HepG2 (cell line): ENCODE measurements at regions not wholly inside any gene's neighbourhood (a gene's known extent, or its start where the extent isn't known, plus 50 kb on each side); places are given as distances from the start of the nearest gene placed in this dataset.

ENCODE experiments used
- ATAC-seq: fragments of 200-7000 bp; cut with Tn5 transposase; 3 replicates; pipeline ENCODE4 v1.9.1; 2020; ENCODE audit warnings: mild to moderate bottlenecking, moderate library complexity
- BruUV-seq: library from RNA; stranded (reverse); fragments of 400-500 nt; replicated peaks from 2 replicates; lab custom pipeline; 2021; lab: Mats Ljungman, UMichigan
- CTCF ChIA-PET: fragments of 300-600 bp; formaldehyde crosslinking; extraction: SDS; loops from one replicate; lab custom pipeline; 2021; ENCODE audit warnings: low total read pairs, inconsistent platforms, low intra/inter-chr PET ratio; lab: Yijun Ruan, JAX
- POLR2A ChIA-PET: fragments of 350-600 bp; sonication (Branson Sonifier 250); formaldehyde crosslinking; loops from one replicate; lab custom pipeline; 2020; ENCODE audit warnings: antibody characterized with exemption, inconsistent platforms; lab: Yijun Ruan, JAX
- DNase-seq: peaks from one replicate; pipeline ENCODE4 v3.0.0-alpha.2; 2015; ENCODE audit warnings: low spot score
- FAIRE-seq: peaks from 3 replicates; lab custom pipeline; 2011; peaks lifted over from hg19 to GRCh38; lab: Jason Lieb, UNC
- H2AFZ ChIP-seq: one replicate; pipeline ENCODE4 v1.6.1; 2011; ENCODE audit warnings: low read length, inconsistent platforms
- H3K27ac ChIP-seq: fragments of 300-600 bp; 3 replicates; pipeline ENCODE4 v1.8.0; 2011; ENCODE audit warnings: mixed run types, mild to moderate bottlenecking, mixed read lengths, low read length, inconsistent platforms; ENCODE audit not compliant: insufficient read depth; ENCODE audit errors: extremely low read length
- H3K27me3 ChIP-seq, 2 experiments: fragments of 200-600 bp in 1 of 2; 2 replicates in 1 of 2; 3 replicates in 1 of 2; pipeline versions ENCODE4 v1.6.0 to v1.8.0; 2011; ENCODE audit warnings: low read length in 2 of 2, mild to moderate bottlenecking in 2 of 2, moderate library complexity in 2 of 2, inconsistent platforms in 1 of 2; ENCODE audit not compliant: insufficient read depth in 2 of 2, control insufficient read depth in 1 of 2
- H3K36me3 ChIP-seq, 2 experiments: fragments of 200-600 bp in 1 of 2; replicated peaks in 1 of 2; 2 replicates in 1 of 2; 3 replicates in 1 of 2; pipeline versions ENCODE4 v1.5.1 to v1.8.0; 2011; ENCODE audit warnings: low read length in 2 of 2, inconsistent platforms in 1 of 2; ENCODE audit not compliant: insufficient read depth in 2 of 2, control insufficient read depth in 1 of 2
- H3K4me1 ChIP-seq: 2 replicates; pipeline ENCODE4 v1.5.1; 2012; ENCODE audit warnings: low read length, inconsistent platforms; ENCODE audit not compliant: insufficient read depth
- H3K4me2 ChIP-seq: 2 replicates; pipeline ENCODE4 v1.6.0; 2011; ENCODE audit warnings: low read depth, low read length, inconsistent platforms
- H3K4me3 ChIP-seq, 3 experiments: fragments of 200-600 bp in 1 of 3; sonication (generic), shearing (Covaris generic) in 1 of 3; replicated peaks in 1 of 3; 2 replicates each; pipeline ENCODE4 v1.5.1; 2011 to 2016; ENCODE audit warnings: low read length in 3 of 3, inconsistent platforms in 2 of 3, low read depth in 2 of 3, mild to moderate bottlenecking in 2 of 3, control low read depth in 1 of 3, mixed read lengths in 1 of 3; ENCODE audit not compliant: insufficient read depth in 1 of 3
- H3K79me2 ChIP-seq: one replicate; pipeline ENCODE4 v1.6.1; 2011; ENCODE audit warnings: low read length, inconsistent platforms; ENCODE audit not compliant: insufficient read depth
- H3K9ac ChIP-seq: 2 replicates; pipeline ENCODE4 v1.6.0; 2011; ENCODE audit warnings: mild to moderate bottlenecking, low read depth, low read length, inconsistent platforms; ENCODE audit not compliant: insufficient read depth
- H3K9me3 ChIP-seq: 2 replicates; pipeline ENCODE4 v1.5.1; 2012; ENCODE audit warnings: mild to moderate bottlenecking, low read length
- H4K20me1 ChIP-seq: 2 replicates; pipeline ENCODE4 v1.6.0; 2011; ENCODE audit warnings: inconsistent platforms, mild to moderate bottlenecking, low read length, moderate library complexity; ENCODE audit not compliant: insufficient read depth
- ARNT ChIP-seq: fragments of 450-650 bp; IDR thresholded peaks from 2 replicates; pipeline ENCODE4 v1.6.1; 2017
- RARG ChIP-seq: sonication (generic); formaldehyde crosslinking; IDR thresholded peaks from 2 replicates; pipeline ENCODE4 v1.4.0; 2020; ENCODE audit warnings: low read depth, mild to moderate bottlenecking, missing genetic modification reagents
- RFX1 ChIP-seq: fragments of 450-650 bp; IDR thresholded peaks from 2 replicates; pipeline ENCODE4 v1.6.1; 2017
- SIN3A ChIP-seq: IDR thresholded peaks from 2 replicates; pipeline ENCODE4 v1.6.1; 2011; ENCODE audit warnings: low read depth, mild to moderate bottlenecking, control low read depth, low read length, borderline replicate concordance
- SMAD1 ChIP-seq: sonication (generic); formaldehyde crosslinking; IDR thresholded peaks from 2 replicates; pipeline ENCODE4 v1.4.0; 2020; ENCODE audit warnings: missing genetic modification reagents, low read depth, mild to moderate bottlenecking, borderline replicate concordance
- SMARCC2 ChIP-seq: fragments of 450-650 bp; IDR thresholded peaks from 2 replicates; pipeline ENCODE4 v1.6.1; 2017; ENCODE audit warnings: antibody characterized with exemption, mild to moderate bottlenecking
- ZBTB3 ChIP-seq: sonication (generic); formaldehyde crosslinking; IDR thresholded peaks from 2 replicates; pipeline ENCODE4 v1.4.0; 2020; ENCODE audit warnings: low read depth, mild to moderate bottlenecking, moderate library complexity, missing genetic modification reagents, borderline replicate concordance
- ZNF24 ChIP-seq: fragments of 450-650 bp; IDR thresholded peaks from 2 replicates; pipeline ENCODE4 v1.6.1; 2017; ENCODE audit warnings: antibody characterized with exemption, mild to moderate bottlenecking
- ZNF577 ChIP-seq: sonication (generic); formaldehyde crosslinking; IDR thresholded peaks from 2 replicates; pipeline ENCODE4 v1.4.0; 2020; ENCODE audit warnings: mild to moderate bottlenecking, low read depth, missing genetic modification reagents, borderline replicate concordance
- WGBS: methylation state at CpG from one replicate; pipeline ENCODE4 v1.1.6; 2017; ENCODE audit warnings: low lambda C conversion rate; 5-methylcytosine and 5-hydroxymethylcytosine counted together
- in situ Hi-C: cut with HindIII; loops from 2 replicates; pipeline ENCODE4 v1.10.0; 2017; ENCODE audit warnings: low pct_unique_long_range_greater_than_20kb; ENCODE audit not compliant: extremely low pct_ligation_motif_present
- intact Hi-C: fragments of 100-400 bp; cut with micrococcal nuclease; formaldehyde crosslinking; loops from one replicate; pipeline ENCODE4 v1.10.0; 2022; ENCODE audit not compliant: unreplicated experiment
- TF ChIP-seq, protein P1 (sequence below): sonication (generic); formaldehyde crosslinking; IDR thresholded peaks from 2 replicates; pipeline ENCODE4 v1.5.1; 2020; ENCODE audit warnings: mild to moderate bottlenecking, missing genetic modification reagents, moderate library complexity
- TF ChIP-seq, protein P2 (sequence below): IDR thresholded peaks from 2 replicates; pipeline ENCODE4 v1.6.1; 2016; ENCODE audit warnings: control low read depth

DNA sequence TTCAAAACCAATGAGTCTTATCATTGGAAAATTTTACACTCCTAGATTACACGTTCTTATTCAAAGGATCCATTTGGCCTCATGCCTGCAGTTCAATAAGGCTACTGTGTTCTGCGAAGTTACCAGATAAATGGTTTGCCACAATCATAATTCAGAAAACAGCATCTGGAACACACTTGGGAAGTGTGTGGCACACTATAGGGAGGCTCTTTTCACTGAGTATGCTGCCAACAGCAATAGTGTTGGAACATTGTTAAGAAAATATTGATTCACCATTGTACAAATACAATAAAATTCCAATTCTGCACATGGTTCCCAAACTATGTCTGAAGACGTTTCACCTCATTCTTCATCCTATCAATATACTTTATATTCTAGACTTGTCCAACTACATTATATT is 141.4 kb upstream of the DOK6 start:
- intact Hi-C loops (no loop called here), in situ Hi-C loops (no loop called here)
- Histone ChIP-seq H3K4me3 (no peak overlapping the region), H3K9ac (no peak overlapping the region), H3K4me2 (no peak overlapping the region), H3K79me2 (no peaks in the 10 kb centered on the region), H3K4me1 (no peaks in the 10 kb centered on the region), H3K27me3 (no peaks in the 10 kb centered on the region), H4K20me1 (no peaks in the 10 kb centered on the region), H2AFZ (no peak overlapping the region), H3K36me3 (no peaks in the 10 kb centered on the region), H3K27ac (no peak overlapping the region), H3K9me3 (no peaks in the 10 kb centered on the region)
- no peak for FAIRE-seq
- 2% methylated on average over 3 of the region's 3 CpGs for WGBS
- TF ChIP-seq ZNF24 (no peak), RARG (no peak), RFX1 (no peak), ARNT (no peak), ZNF577 (no peak), SIN3A (no peak), SMAD1 (CRISPR knock-in tag) (no peak), ZBTB3 (CRISPR knock-in tag) (no peak), SMARCC2 (no peak)
- TF ChIP-seq, protein P1, sequence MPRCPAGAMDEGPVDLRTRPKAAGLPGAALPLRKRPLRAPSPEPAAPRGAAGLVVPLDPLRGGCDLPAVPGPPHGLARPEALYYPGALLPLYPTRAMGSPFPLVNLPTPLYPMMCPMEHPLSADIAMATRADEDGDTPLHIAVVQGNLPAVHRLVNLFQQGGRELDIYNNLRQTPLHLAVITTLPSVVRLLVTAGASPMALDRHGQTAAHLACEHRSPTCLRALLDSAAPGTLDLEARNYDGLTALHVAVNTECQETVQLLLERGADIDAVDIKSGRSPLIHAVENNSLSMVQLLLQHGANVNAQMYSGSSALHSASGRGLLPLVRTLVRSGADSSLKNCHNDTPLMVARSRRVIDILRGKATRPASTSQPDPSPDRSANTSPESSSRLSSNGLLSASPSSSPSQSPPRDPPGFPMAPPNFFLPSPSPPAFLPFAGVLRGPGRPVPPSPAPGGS (CRISPR knock-in tag): no peak
- TF ChIP-seq, protein P2, sequence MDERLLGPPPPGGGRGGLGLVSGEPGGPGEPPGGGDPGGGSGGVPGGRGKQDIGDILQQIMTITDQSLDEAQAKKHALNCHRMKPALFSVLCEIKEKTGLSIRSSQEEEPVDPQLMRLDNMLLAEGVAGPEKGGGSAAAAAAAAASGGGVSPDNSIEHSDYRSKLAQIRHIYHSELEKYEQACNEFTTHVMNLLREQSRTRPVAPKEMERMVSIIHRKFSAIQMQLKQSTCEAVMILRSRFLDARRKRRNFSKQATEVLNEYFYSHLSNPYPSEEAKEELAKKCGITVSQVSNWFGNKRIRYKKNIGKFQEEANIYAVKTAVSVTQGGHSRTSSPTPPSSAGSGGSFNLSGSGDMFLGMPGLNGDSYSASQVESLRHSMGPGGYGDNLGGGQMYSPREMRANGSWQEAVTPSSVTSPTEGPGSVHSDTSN (CRISPR knock-in tag): no peak
- no peak for ATAC-seq
- ChIA-PET POLR2A (no interaction called here), CTCF (no interaction called here)
- no TSS peak for BruUV-seq
- no peak for DNase-seq
